ENCODE measurements at regions not wholly inside any gene's neighbourhood (a gene's known extent, or its start where the extent isn't known, plus 50 kb on each side); places are given as distances from the start of the nearest gene placed in this dataset.

DNA sequence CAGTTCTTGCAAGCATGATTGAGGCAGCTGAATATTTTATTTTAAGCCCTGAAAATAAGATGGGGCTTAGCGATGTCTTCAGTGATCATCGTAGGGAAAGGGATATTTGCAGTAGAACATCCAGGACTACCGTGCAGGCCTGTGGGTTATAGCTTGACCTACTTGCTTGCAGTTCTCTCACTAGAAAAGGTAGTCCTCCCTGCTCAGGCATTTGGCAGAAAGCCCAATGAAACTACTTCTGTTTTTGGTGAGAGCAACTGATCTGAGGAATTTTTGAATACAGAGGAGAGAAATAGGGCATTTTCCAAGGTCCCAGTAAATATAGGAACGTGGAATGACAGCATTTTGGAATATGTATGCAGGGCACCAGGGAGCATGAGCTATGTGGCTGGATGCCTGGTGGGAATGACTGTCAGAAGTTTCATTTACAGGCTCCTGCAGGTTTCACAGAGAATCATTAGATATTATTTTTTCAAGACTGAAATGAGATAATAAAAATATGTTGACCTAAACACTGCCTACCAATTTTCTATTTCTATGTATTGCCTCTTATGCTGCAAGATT lies 417.9 kb upstream of the ACTBL2 start:
- TF ChIP-seq CTCF (conservative IDR thresholded peaks at IDR 0.05) (no peak), ZFX (IDR thresholded peaks at IDR 0.05) (no peak)
